ENCODE measurements at regions not wholly inside any gene's neighbourhood (a gene's known extent, or its start where the extent isn't known, plus 50 kb on each side); places are given as distances from the start of the nearest gene placed in this dataset.

DNA sequence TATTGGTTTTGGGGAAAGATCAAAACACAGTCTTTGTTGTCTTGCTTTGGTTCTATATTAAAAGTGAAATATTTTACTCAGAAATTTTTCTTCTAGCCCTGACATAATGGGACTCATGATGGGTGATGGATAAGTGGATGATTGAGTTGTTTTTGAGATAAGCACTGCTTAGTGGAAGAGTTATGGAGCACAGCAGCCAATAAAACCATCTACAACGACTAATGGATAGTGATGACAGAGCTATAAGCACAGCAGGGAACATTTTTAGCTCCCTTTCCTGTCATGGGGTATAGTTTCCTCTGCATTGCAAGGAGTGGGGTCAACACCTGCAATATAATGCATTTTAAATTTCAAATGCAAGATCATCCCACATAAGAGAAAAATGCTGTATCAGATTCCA, 812.4 kb downstream of the STPG2 start:
- no peaks in the 10 kb centered on the region for H3K27me3 ChIP-seq (ENCODE audit: insufficient read depth, poor library complexity, severe bottlenecking)
- TF ChIP-seq SPI1 (IDR thresholded peaks at IDR 0.05; ENCODE audit: borderline replicate concordance, low read depth): no peak
- no peak for TF ChIP-seq POLR2AphosphoS5 (IDR thresholded peaks at IDR 0.05; ENCODE audit: low read depth)
- no peak for TF ChIP-seq GABPA (IDR thresholded peaks at IDR 0.05; ENCODE audit: low read depth)
- TF ChIP-seq, protein P1, sequence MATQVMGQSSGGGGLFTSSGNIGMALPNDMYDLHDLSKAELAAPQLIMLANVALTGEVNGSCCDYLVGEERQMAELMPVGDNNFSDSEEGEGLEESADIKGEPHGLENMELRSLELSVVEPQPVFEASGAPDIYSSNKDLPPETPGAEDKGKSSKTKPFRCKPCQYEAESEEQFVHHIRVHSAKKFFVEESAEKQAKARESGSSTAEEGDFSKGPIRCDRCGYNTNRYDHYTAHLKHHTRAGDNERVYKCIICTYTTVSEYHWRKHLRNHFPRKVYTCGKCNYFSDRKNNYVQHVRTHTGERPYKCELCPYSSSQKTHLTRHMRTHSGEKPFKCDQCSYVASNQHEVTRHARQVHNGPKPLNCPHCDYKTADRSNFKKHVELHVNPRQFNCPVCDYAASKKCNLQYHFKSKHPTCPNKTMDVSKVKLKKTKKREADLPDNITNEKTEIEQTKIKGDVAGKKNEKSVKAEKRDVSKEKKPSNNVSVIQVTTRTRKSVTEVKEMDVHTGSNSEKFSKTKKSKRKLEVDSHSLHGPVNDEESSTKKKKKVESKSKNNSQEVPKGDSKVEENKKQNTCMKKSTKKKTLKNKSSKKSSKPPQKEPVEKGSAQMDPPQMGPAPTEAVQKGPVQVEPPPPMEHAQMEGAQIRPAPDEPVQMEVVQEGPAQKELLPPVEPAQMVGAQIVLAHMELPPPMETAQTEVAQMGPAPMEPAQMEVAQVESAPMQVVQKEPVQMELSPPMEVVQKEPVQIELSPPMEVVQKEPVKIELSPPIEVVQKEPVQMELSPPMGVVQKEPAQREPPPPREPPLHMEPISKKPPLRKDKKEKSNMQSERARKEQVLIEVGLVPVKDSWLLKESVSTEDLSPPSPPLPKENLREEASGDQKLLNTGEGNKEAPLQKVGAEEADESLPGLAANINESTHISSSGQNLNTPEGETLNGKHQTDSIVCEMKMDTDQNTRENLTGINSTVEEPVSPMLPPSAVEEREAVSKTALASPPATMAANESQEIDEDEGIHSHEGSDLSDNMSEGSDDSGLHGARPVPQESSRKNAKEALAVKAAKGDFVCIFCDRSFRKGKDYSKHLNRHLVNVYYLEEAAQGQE (IDR thresholded peaks at IDR 0.05; ENCODE audit: insufficient replicate concordance, low read depth): no peak
- TF ChIP-seq, protein P2, sequence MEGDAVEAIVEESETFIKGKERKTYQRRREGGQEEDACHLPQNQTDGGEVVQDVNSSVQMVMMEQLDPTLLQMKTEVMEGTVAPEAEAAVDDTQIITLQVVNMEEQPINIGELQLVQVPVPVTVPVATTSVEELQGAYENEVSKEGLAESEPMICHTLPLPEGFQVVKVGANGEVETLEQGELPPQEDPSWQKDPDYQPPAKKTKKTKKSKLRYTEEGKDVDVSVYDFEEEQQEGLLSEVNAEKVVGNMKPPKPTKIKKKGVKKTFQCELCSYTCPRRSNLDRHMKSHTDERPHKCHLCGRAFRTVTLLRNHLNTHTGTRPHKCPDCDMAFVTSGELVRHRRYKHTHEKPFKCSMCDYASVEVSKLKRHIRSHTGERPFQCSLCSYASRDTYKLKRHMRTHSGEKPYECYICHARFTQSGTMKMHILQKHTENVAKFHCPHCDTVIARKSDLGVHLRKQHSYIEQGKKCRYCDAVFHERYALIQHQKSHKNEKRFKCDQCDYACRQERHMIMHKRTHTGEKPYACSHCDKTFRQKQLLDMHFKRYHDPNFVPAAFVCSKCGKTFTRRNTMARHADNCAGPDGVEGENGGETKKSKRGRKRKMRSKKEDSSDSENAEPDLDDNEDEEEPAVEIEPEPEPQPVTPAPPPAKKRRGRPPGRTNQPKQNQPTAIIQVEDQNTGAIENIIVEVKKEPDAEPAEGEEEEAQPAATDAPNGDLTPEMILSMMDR (IDR thresholded peaks at IDR 0.05; ENCODE audit: insufficient read depth, low read length): no peak

DNA sequence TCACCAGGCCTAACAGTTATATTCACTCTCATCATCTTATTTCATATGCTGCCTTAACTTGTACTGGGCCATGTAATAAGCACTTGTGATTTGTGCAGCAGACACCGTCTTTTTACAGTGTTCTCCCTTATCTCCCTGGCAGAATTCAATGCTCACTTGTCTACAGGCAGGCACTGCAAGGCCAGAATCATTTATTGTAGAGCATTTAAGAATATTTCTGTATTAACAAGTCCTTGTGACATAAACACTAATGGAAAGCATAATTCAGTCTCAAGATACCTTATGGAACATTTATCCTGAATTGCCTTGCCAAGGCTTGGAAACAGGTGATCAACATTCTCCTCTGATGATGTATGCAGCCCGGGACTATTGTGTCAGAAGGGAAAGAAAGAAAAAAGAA, 808.9 kb downstream of the STPG2 start:
- TF ChIP-seq, protein P1 (IDR thresholded peaks at IDR 0.05; ENCODE audit: insufficient replicate concordance, low read depth): no peak
- TF ChIP-seq GABPA (IDR thresholded peaks at IDR 0.05; ENCODE audit: low read depth): no peak
- H3K27ac ChIP-seq (replicated peaks): no peak overlapping the region
- DNase-seq (ENCODE audit: low read depth in 1 of 2, low spot score in 1 of 2): no peak

More for the DNA sequence above, 812.4 kb downstream of the STPG2 start:
- H3K27ac ChIP-seq (replicated peaks): no peak overlapping the region
- DNase-seq (ENCODE audit: low read depth in 1 of 2, low spot score in 1 of 2): no peak
- no peak overlapping the region for H3K4me3 ChIP-seq (replicated peaks; ENCODE audit: insufficient read depth, low read length)

DNA sequence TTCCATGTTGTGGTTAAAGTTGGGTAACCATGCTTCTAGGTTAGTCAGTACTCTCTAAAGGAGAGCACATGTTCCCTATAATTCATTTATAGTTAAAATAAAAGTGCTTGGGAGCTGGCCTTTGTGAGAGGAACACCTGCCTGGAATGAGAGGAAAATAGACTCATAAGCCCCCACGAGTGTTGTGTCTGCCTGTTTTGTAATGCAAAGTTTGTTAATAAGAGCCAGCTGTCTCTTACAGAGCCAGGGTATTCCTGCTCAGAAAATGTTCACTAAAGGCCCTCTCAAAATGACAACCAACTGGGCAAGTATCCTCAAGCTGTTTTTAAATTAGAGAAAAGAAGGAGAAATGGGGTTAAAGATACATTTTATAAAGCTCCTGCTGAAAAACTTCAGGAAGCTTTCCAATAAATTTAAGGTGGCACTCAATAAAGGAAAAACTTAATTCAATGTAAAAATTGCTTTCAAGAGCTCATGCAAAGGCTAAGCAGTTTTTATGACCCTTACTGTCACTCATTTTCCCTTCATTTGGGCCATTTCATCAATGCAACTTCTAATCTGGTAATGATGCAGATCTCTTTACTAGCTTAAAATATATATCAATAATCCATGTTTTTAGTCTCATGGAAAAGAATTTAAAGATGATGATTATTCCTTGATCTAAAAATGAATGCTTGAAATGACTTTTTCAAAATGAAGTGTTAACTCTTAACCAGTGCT, 793.6 kb downstream of the STPG2 start:
- H3K4me3 ChIP-seq (replicated peaks; ENCODE audit: insufficient read depth, low read length): no peak overlapping the region
- TF ChIP-seq GABPA (IDR thresholded peaks at IDR 0.05; ENCODE audit: low read depth) (no peak), POLR2AphosphoS5 (IDR thresholded peaks at IDR 0.05; ENCODE audit: low read depth) (no peak), SPI1 (IDR thresholded peaks at IDR 0.05; ENCODE audit: borderline replicate concordance, low read depth) (no peak)
- TF ChIP-seq, protein P2 (IDR thresholded peaks at IDR 0.05; ENCODE audit: insufficient read depth, low read length): no peak
- TF ChIP-seq, protein P1 (IDR thresholded peaks at IDR 0.05; ENCODE audit: insufficient replicate concordance, low read depth): no peak
- no peaks in the 10 kb centered on the region for H3K27me3 ChIP-seq (ENCODE audit: insufficient read depth, poor library complexity, severe bottlenecking)
- DNase-seq (ENCODE audit: low read depth in 1 of 2, low spot score in 1 of 2): no peak
- H3K27ac ChIP-seq (replicated peaks): no peak overlapping the region

More for the DNA sequence above, 808.9 kb downstream of the STPG2 start:
- H3K27me3 ChIP-seq (ENCODE audit: insufficient read depth, poor library complexity, severe bottlenecking): no peaks in the 10 kb centered on the region
- H3K4me3 ChIP-seq (replicated peaks; ENCODE audit: insufficient read depth, low read length): no peak overlapping the region

All from HL-60 (cell line).